ENCODE measurements at regions not wholly inside any gene's neighbourhood (a gene's known extent, or its start where the extent isn't known, plus 50 kb on each side); places are given as distances from the start of the nearest gene placed in this dataset.

GRCh38 chr15:69599271-69599670 is 146.7 kb downstream of the RPLP1 start:
- no peak for DNase-seq
- H3K36me3 ChIP-seq (ENCODE audit: low read depth), result no peaks in the 10 kb centered on the region
- BruUV-seq (replicated peaks), result no TSS peak
- H3K79me2 ChIP-seq (ENCODE audit: low read depth), result no peaks in the 10 kb centered on the region
- POLR2A ChIA-PET (ENCODE audit: unreplicated experiment), result no interaction called here
- CTCF ChIA-PET, result interaction anchor here (0.8 kb wide), 1 partner anchor 316 kb away, joined by 3 read pairs; no protein-coding TSS in a partner anchor
- H4K20me1 ChIP-seq (ENCODE audit: insufficient read depth), result no peaks in the 10 kb centered on the region
- peaks cover 26% of the 10 kb centered on the region; the same call in 1 of the 2 replicates for H3F3A ChIP-seq (ENCODE audit: insufficient read depth, low read depth)
- peaks cover 27% of the 10 kb centered on the region for H3K4me1 ChIP-seq (replicated peaks; ENCODE audit: insufficient read depth)
- TF ChIP-seq EZH2 (IDR thresholded peaks at IDR 0.05; ENCODE audit: low read depth) (no peak), CTCF (conservative IDR thresholded peaks at IDR 0.05) (no peak)
- no peaks in the 10 kb centered on the region for H3K9me3 ChIP-seq (ENCODE audit: insufficient read depth, low read depth)
- no peak overlapping the region for H3K4me3 ChIP-seq
- H3K4me2 ChIP-seq, result no peak overlapping the region
- no peaks in the 10 kb centered on the region for H3K9me2 ChIP-seq (ENCODE audit: insufficient read depth)
- intact Hi-C loops (cut with micrococcal nuclease; ENCODE audit: unreplicated experiment), result no loop called here
- H2AFZ ChIP-seq, result no peak overlapping the region
- peaks cover 21% of the 10 kb centered on the region for H3K27me3 ChIP-seq (ENCODE audit: insufficient read depth, low read depth)
- H3K27ac ChIP-seq, result no peak overlapping the region

- H2AFZ ChIP-seq, result no peak overlapping the region
- TF ChIP-seq EZH2 (IDR thresholded peaks at IDR 0.05; ENCODE audit: low read depth), result no peak
- TF ChIP-seq CTCF (conservative IDR thresholded peaks at IDR 0.05), result no peak
- intact Hi-C loops (cut with micrococcal nuclease; ENCODE audit: unreplicated experiment), result loop anchor here (5.0 kb wide), 1 partner anchor 122 kb away; no protein-coding TSS in a partner anchor
- no peak overlapping the region for H3K4me3 ChIP-seq
- no TSS peak for BruUV-seq (replicated peaks)
- peaks cover 16% of the 10 kb centered on the region; the same call in 1 of the 2 replicates for H3F3A ChIP-seq (ENCODE audit: insufficient read depth, low read depth)
- no peaks in the 10 kb centered on the region for H4K20me1 ChIP-seq (ENCODE audit: insufficient read depth)
- no peaks in the 10 kb centered on the region for H3K36me3 ChIP-seq (ENCODE audit: low read depth)
- no peaks in the 10 kb centered on the region for H3K9me2 ChIP-seq (ENCODE audit: insufficient read depth)
- H3K27me3 ChIP-seq (ENCODE audit: insufficient read depth, low read depth), result peaks cover 21% of the 10 kb centered on the region
- no peaks in the 10 kb centered on the region for H3K79me2 ChIP-seq (ENCODE audit: low read depth)
- POLR2A ChIA-PET (ENCODE audit: unreplicated experiment), result interaction anchor here (0.6 kb wide), 1 partner anchor 9 kb away, joined by 6 read pairs; no protein-coding TSS in a partner anchor
- CTCF ChIA-PET, result interaction anchor here (0.5 kb wide), 1 partner anchor 422 kb away, joined by 7 read pairs; no protein-coding TSS in a partner anchor
- no peak overlapping the region for H3K4me2 ChIP-seq
- H3K4me1 ChIP-seq (replicated peaks; ENCODE audit: insufficient read depth), result peaks cover 20% of the 10 kb centered on the region
- no peak overlapping the region for H3K27ac ChIP-seq
- H3K9me3 ChIP-seq (ENCODE audit: insufficient read depth, low read depth), result no peaks in the 10 kb centered on the region
- DNase-seq, result no peak
These were observed 148.0 kb downstream of the RPLP1 start for GRCh38 chr15:69600556-69601085.

GRCh38 chr15:69601711-69602504 is 149.3 kb downstream of the RPLP1 start:
- Histone ChIP-seq H4K20me1 (ENCODE audit: insufficient read depth) (no peaks in the 10 kb centered on the region), H3K4me1 (replicated peaks; ENCODE audit: insufficient read depth) (peaks cover 10% of the 10 kb centered on the region), H3F3A (ENCODE audit: insufficient read depth, low read depth) (peaks cover 9% of the 10 kb centered on the region; the same call in 1 of the 2 replicates), H3K36me3 (ENCODE audit: low read depth) (no peaks in the 10 kb centered on the region), H3K4me3 (no peak overlapping the region), H3K27me3 (ENCODE audit: insufficient read depth, low read depth) (peaks cover 21% of the 10 kb centered on the region), H3K27ac (no peak overlapping the region), H3K9me3 (ENCODE audit: insufficient read depth, low read depth) (no peaks in the 10 kb centered on the region), H3K79me2 (ENCODE audit: low read depth) (no peaks in the 10 kb centered on the region), H3K4me2 (no peak overlapping the region), H3K9me2 (ENCODE audit: insufficient read depth) (no peaks in the 10 kb centered on the region), H2AFZ (no peak overlapping the region)
- no TSS peak for BruUV-seq (replicated peaks)
- no peak for DNase-seq
- TF ChIP-seq CTCF (conservative IDR thresholded peaks at IDR 0.05), result no peak
- TF ChIP-seq EZH2 (IDR thresholded peaks at IDR 0.05; ENCODE audit: low read depth), result no peak
- ChIA-PET POLR2A (ENCODE audit: unreplicated experiment) (no interaction called here), CTCF (interaction anchor here (0.8 kb wide), 1 partner anchor 427 kb away, joined by 3 read pairs; no protein-coding TSS in a partner anchor)
- intact Hi-C loops (cut with micrococcal nuclease; ENCODE audit: unreplicated experiment), result loop anchor here (5.0 kb wide), 1 partner anchor 120 kb away; no protein-coding TSS in a partner anchor

Measured in PC-9 (cell line).